Neural progenitor cell (in vitro differentiated cells): ENCODE measurements at regions not wholly inside any gene's neighbourhood (a gene's known extent, or its start where the extent isn't known, plus 50 kb on each side); places are given as distances from the start of the nearest gene placed in this dataset.

Experiments
- DNase-seq: peaks from one replicate; pipeline ENCODE4 v3.0.0-alpha.2; 2016; ENCODE audit warnings: low spot score
- H2AFZ ChIP-seq: fragments of 200-600 bp; sonication (generic); replicated peaks from 2 replicates; pipeline ENCODE4 v1.6.1; 2016; ENCODE audit warnings: antibody characterized with exemption
- H3F3A ChIP-seq: fragments of 200-600 bp; sonication (generic); 2 replicates; pipeline ENCODE4 v1.6.1; 2016; ENCODE audit warnings: antibody characterized with exemption, low read depth
- H3K27ac ChIP-seq: fragments of 200-600 bp; sonication (generic); 2 replicates; pipeline ENCODE4 v1.5.1; 2016; ENCODE audit warnings: mild to moderate bottlenecking
- H3K27me3 ChIP-seq: fragments of 200-600 bp; sonication (generic); 2 replicates; pipeline ENCODE4 v1.6.1; 2016; ENCODE audit warnings: mild to moderate bottlenecking, moderate library complexity
- H3K36me3 ChIP-seq: fragments of 200-600 bp; sonication (generic); 2 replicates; pipeline ENCODE4 v1.5.1; 2016
- H3K4me1 ChIP-seq: fragments of 200-600 bp; sonication (generic); 2 replicates; pipeline ENCODE4 v1.6.1; 2016; ENCODE audit warnings: mixed run types
- H3K4me2 ChIP-seq: fragments of 200-600 bp; sonication (generic); 2 replicates; pipeline ENCODE4 v1.6.1; 2016
- H3K4me3 ChIP-seq: fragments of 200-600 bp; sonication (generic); 2 replicates; pipeline ENCODE4 v1.5.1; 2016
- H3K79me2 ChIP-seq: fragments of 200-600 bp; sonication (generic); 2 replicates; pipeline ENCODE4 v1.6.1; 2016; ENCODE audit warnings: low read depth
- H3K9ac ChIP-seq: fragments of 200-600 bp; sonication (generic); 2 replicates; pipeline ENCODE4 v1.6.1; 2016
- H3K9me3 ChIP-seq: fragments of 200-600 bp; sonication (generic); 2 replicates; pipeline ENCODE4 v1.5.1; 2016; ENCODE audit warnings: low read depth
- H4K20me1 ChIP-seq: fragments of 200-600 bp; sonication (generic); 2 replicates; pipeline ENCODE4 v1.6.1; 2016; ENCODE audit warnings: low read depth
- H3K27ac Mint-ChIP-seq: 3 replicates; pipeline ENCODE4 v1.8.0; 2021; ENCODE audit warnings: mixed read lengths
- H3K27me3 Mint-ChIP-seq: 2 replicates; pipeline ENCODE4 v1.8.0; 2022; ENCODE audit warnings: low read depth, mild to moderate bottlenecking, inconsistent platforms, moderate library complexity, mixed read lengths; ENCODE audit not compliant: insufficient read depth
- H3K36me3 Mint-ChIP-seq: 3 replicates; pipeline ENCODE4 v1.8.0; 2021; ENCODE audit warnings: mixed read lengths
- H3K4me1 Mint-ChIP-seq: 3 replicates; pipeline ENCODE4 v1.8.0; 2021; ENCODE audit warnings: mixed read lengths
- H3K4me3 Mint-ChIP-seq: 3 replicates; pipeline ENCODE4 v1.8.0; 2021; ENCODE audit warnings: mild to moderate bottlenecking, moderate library complexity, mixed read lengths
- H3K9me3 Mint-ChIP-seq: 3 replicates; pipeline ENCODE4 v1.8.0; 2020; ENCODE audit warnings: mixed read lengths
- EZH2 ChIP-seq: fragments of 200-600 bp; sonication (generic); IDR thresholded peaks from 2 replicates; pipeline ENCODE4 v1.6.1; 2017; ENCODE audit warnings: antibody characterized with exemption, mild to moderate bottlenecking, moderate library complexity
- EZH2phosphoT487 ChIP-seq: fragments of 200-600 bp; sonication (generic); IDR thresholded peaks from 2 replicates; pipeline ENCODE4 v1.6.1; 2017; ENCODE audit warnings: antibody characterized with exemption
- TF ChIP-seq, protein P1 (sequence below): fragments of 200-600 bp; sonication (generic); IDR thresholded peaks from 2 replicates; pipeline ENCODE4 v1.5.1; 2017; ENCODE audit warnings: antibody characterized with exemption, mild to moderate bottlenecking

DNA sequence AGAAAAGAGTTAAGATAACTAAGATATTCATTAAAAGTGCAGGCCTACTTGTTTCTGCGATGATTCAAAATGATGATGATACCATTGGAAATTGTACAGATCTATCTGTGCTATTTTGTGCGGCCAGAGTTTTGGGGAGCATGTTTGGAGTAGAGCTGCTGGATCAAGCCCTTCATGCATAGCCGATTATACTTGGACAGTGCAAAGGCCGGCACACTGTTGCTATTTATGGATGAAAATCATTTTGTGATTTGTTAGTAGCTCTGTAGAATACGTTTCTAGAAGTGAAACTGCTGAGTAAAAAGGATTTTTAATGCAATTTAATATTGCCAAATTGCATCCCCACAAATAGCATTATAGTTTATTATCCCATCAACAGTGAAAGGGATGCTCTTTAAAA is 82.1 kb upstream of the NMUR2 start:
- no peak overlapping the region for H3K4me3 ChIP-seq
- H3K4me3 Mint-ChIP-seq, result no peak overlapping the region
- DNase-seq, result no peak
- H3K79me2 ChIP-seq, result no peaks in the 10 kb centered on the region
- H4K20me1 ChIP-seq, result no peaks in the 10 kb centered on the region
- no peak overlapping the region for H3K27ac Mint-ChIP-seq
- H3K4me2 ChIP-seq, result no peak overlapping the region
- no peaks in the 10 kb centered on the region for H3K27me3 Mint-ChIP-seq
- no peaks in the 10 kb centered on the region for H3K27me3 ChIP-seq
- no peak overlapping the region for H3K27ac ChIP-seq
- H3K9me3 Mint-ChIP-seq, result peaks cover 3% of the 10 kb centered on the region
- no peaks in the 10 kb centered on the region for H3K36me3 Mint-ChIP-seq
- H3K4me1 Mint-ChIP-seq, result no peaks in the 10 kb centered on the region
- no peaks in the 10 kb centered on the region for H3K9me3 ChIP-seq
- no peak overlapping the region for H3K9ac ChIP-seq
- H3K4me1 ChIP-seq, result no peaks in the 10 kb centered on the region
- no peaks in the 10 kb centered on the region for H3F3A ChIP-seq
- TF ChIP-seq, protein P1, sequence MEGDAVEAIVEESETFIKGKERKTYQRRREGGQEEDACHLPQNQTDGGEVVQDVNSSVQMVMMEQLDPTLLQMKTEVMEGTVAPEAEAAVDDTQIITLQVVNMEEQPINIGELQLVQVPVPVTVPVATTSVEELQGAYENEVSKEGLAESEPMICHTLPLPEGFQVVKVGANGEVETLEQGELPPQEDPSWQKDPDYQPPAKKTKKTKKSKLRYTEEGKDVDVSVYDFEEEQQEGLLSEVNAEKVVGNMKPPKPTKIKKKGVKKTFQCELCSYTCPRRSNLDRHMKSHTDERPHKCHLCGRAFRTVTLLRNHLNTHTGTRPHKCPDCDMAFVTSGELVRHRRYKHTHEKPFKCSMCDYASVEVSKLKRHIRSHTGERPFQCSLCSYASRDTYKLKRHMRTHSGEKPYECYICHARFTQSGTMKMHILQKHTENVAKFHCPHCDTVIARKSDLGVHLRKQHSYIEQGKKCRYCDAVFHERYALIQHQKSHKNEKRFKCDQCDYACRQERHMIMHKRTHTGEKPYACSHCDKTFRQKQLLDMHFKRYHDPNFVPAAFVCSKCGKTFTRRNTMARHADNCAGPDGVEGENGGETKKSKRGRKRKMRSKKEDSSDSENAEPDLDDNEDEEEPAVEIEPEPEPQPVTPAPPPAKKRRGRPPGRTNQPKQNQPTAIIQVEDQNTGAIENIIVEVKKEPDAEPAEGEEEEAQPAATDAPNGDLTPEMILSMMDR, result no peak
- no peak for TF ChIP-seq EZH2
- no peak overlapping the region for H2AFZ ChIP-seq
- H3K36me3 ChIP-seq, result no peaks in the 10 kb centered on the region

DNA sequence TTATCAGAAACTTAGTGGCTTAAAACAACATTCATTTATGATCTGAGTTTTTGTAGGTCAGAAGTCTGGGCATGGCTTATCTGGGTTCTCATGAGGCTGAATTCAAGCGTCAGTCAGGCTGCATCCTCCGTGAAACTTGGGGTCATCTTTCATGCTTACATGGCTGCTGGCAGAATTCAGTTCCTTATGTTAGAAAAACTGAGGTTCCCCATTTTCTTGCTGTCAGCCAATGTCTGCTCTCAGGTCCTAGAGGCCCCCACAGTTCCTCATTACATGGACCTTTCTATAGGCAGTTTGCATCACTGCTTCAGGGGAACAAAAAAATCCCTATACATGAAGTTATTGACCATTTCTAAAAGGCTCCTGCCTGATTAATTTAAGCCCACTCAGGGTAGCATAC is 83.8 kb upstream of the NMUR2 start:
- Histone ChIP-seq H3K4me1 (no peaks in the 10 kb centered on the region), H3K9ac (no peak overlapping the region), H3K27me3 (no peaks in the 10 kb centered on the region), H3K4me2 (no peak overlapping the region), H2AFZ (no peak overlapping the region), H4K20me1 (no peaks in the 10 kb centered on the region), H3F3A (no peaks in the 10 kb centered on the region), H3K4me3 (no peak overlapping the region), H3K36me3 (no peaks in the 10 kb centered on the region), H3K79me2 (no peaks in the 10 kb centered on the region), H3K9me3 (no peaks in the 10 kb centered on the region), H3K27ac (no peak overlapping the region)
- no peaks in the 10 kb centered on the region for H3K36me3 Mint-ChIP-seq
- H3K27ac Mint-ChIP-seq, result no peak overlapping the region
- TF ChIP-seq EZH2phosphoT487, result no peak
- TF ChIP-seq EZH2, result no peak
- TF ChIP-seq, protein P1, result no peak
- no peak for DNase-seq
- H3K9me3 Mint-ChIP-seq, result no peaks in the 10 kb centered on the region
- H3K27me3 Mint-ChIP-seq, result peaks cover 3% of the 10 kb centered on the region
- H3K4me3 Mint-ChIP-seq, result no peak overlapping the region
- H3K4me1 Mint-ChIP-seq, result no peaks in the 10 kb centered on the region

DNA sequence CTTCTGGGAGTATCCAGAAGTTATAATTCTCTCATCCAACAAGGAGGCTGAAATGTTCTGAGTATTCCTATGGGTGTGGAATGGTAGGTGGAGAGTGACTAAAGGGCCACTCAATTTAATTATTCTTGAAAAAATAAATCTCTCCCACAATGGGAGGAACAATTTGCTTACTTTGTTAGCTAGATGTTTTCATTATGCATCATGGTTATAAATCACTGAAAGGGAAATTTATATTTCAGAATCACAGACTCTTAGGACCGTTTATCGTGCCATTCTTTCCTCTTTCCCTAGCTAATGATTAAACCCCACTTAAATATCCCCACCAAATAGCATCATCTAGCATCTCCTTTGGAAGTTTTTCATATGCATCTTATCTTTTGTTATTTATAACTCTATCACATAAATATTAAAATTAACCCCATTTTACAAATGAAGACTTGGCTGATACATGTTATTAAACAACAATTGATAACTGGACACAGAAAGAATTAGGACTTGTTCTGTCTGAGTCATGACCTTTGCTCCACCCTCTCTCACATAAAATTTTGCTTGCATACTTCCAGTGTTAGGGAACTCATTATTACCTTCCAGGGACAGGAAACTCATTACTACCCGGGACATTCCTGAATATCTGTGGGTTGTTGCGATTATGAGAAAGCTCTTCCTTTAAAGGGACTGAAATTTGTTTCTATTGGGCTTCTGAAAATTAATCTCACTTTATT is 94.9 kb upstream of the NMUR2 start:
- Mint-ChIP-seq H3K4me1 (no peaks in the 10 kb centered on the region), H3K9me3 (peaks cover 3% of the 10 kb centered on the region), H3K27me3 (no peaks in the 10 kb centered on the region), H3K4me3 (no peak overlapping the region), H3K36me3 (no peaks in the 10 kb centered on the region), H3K27ac (no peak overlapping the region)
- Histone ChIP-seq H3F3A (no peaks in the 10 kb centered on the region), H3K27me3 (no peaks in the 10 kb centered on the region), H3K9ac (no peak overlapping the region), H3K79me2 (no peaks in the 10 kb centered on the region), H3K4me1 (no peaks in the 10 kb centered on the region), H3K36me3 (no peaks in the 10 kb centered on the region), H3K4me3 (no peak overlapping the region), H3K4me2 (no peak overlapping the region), H3K27ac (no peak overlapping the region), H3K9me3 (no peaks in the 10 kb centered on the region), H4K20me1 (no peaks in the 10 kb centered on the region), H2AFZ (no peak overlapping the region)
- no peak for DNase-seq
- TF ChIP-seq, protein P1, result no peak
- TF ChIP-seq EZH2 (no peak), EZH2phosphoT487 (no peak)
